Activated CD8-positive, alpha-beta T cell treated with anti-CD3 and anti-CD28 coated beads for 36 hours (primary cell): ENCODE measurements at regions not wholly inside any gene's neighbourhood (a gene's known extent, or its start where the extent isn't known, plus 50 kb on each side); places are given as distances from the start of the nearest gene placed in this dataset.
"Not testable (repeated sequence)": the region's sequence is repeated elsewhere in the genome, so short reads cannot be mapped to it uniquely, and the experiment has no call there.

Experiments used
- ATAC-seq: fragments of 200-7000 bp; cut with Tn5 transposase; one replicate; pipeline ENCODE4 v1.10.0; 2021; ENCODE audit warnings: mild to moderate bottlenecking, moderate library complexity
- CTCF ChIA-PET: fragments of 350-600 bp; sonication (Branson Sonifier 250); formaldehyde crosslinking; loops from one replicate; lab custom pipeline; 2021; ENCODE audit warnings: antibody characterized with exemption; lab: Charles Lee
- POLR2A ChIA-PET: fragments of 350-600 bp; sonication (Branson Sonifier 250); formaldehyde crosslinking; loops from one replicate; lab custom pipeline; 2021; ENCODE audit warnings: antibody characterized with exemption; lab: Charles Lee
- DNase-seq: peaks from one replicate; pipeline ENCODE4 v3.0.0-alpha.2; 2020
- H3K27ac Mint-ChIP-seq: one replicate; pipeline ENCODE4 v1.8.0; 2021; ENCODE audit warnings: mild to moderate bottlenecking, mixed read lengths
- H3K27me3 Mint-ChIP-seq: one replicate; pipeline ENCODE4 v1.8.0; 2021; ENCODE audit warnings: mixed read lengths
- H3K36me3 Mint-ChIP-seq: one replicate; pipeline ENCODE4 v1.8.0; 2021; ENCODE audit warnings: low read depth, mixed read lengths
- H3K4me1 Mint-ChIP-seq: one replicate; pipeline ENCODE4 v1.8.0; 2021; ENCODE audit warnings: low read depth, mixed read lengths
- H3K4me3 Mint-ChIP-seq: one replicate; pipeline ENCODE4 v1.8.0; 2021; ENCODE audit warnings: mild to moderate bottlenecking, moderate library complexity, mixed read lengths
- H3K9me3 Mint-ChIP-seq: one replicate; pipeline ENCODE4 v1.8.0; 2021; ENCODE audit warnings: mixed read lengths
- CTCF ChIP-seq: fragments of 200-600 bp; IDR thresholded peaks from one replicate; pipeline ENCODE4 v1.8.0; 2022; ENCODE audit warnings: antibody characterized with exemption, mild to moderate bottlenecking
- intact Hi-C: fragments of 100-400 bp; cut with micrococcal nuclease; formaldehyde crosslinking; loops from one replicate; pipeline ENCODE4 v1.10.0; 2022

- H3K9me3 Mint-ChIP-seq, H3K36me3 Mint-ChIP-seq, CTCF ChIA-PET, DNase-seq, ATAC-seq, intact Hi-C loops, H3K4me1 Mint-ChIP-seq, H3K27me3 Mint-ChIP-seq, H3K4me3 Mint-ChIP-seq, POLR2A ChIA-PET, H3K27ac Mint-ChIP-seq: not testable (repeated sequence)
These were observed 279.9 kb downstream of the PLS3 start for GRCh38 chrX:115840729-115841409.

GRCh38 chrX:115850986-115851385, 290.0 kb downstream of the PLS3 start:
- H3K4me1 Mint-ChIP-seq, DNase-seq, H3K4me3 Mint-ChIP-seq, intact Hi-C loops, H3K27ac Mint-ChIP-seq, ATAC-seq, H3K9me3 Mint-ChIP-seq, H3K27me3 Mint-ChIP-seq, H3K36me3 Mint-ChIP-seq, POLR2A ChIA-PET, CTCF ChIA-PET: not testable (repeated sequence)

- intact Hi-C loops, DNase-seq, H3K9me3 Mint-ChIP-seq, H3K4me1 Mint-ChIP-seq, H3K36me3 Mint-ChIP-seq, H3K27me3 Mint-ChIP-seq, H3K4me3 Mint-ChIP-seq, H3K27ac Mint-ChIP-seq, ATAC-seq, CTCF ChIA-PET, POLR2A ChIA-PET: not testable (repeated sequence)
These were observed 292.3 kb downstream of the PLS3 start for GRCh38 chrX:115853260-115853659.

- DNase-seq, H3K36me3 Mint-ChIP-seq, H3K27me3 Mint-ChIP-seq, ATAC-seq, intact Hi-C loops, H3K27ac Mint-ChIP-seq, CTCF ChIA-PET, POLR2A ChIA-PET, H3K9me3 Mint-ChIP-seq, H3K4me1 Mint-ChIP-seq, H3K4me3 Mint-ChIP-seq: not testable (repeated sequence)
These were observed 289.4 kb upstream of the AGTR2 start for GRCh38 chrX:115881170-115881569.

- H3K27me3 Mint-ChIP-seq, intact Hi-C loops, H3K36me3 Mint-ChIP-seq, H3K4me1 Mint-ChIP-seq, POLR2A ChIA-PET, H3K9me3 Mint-ChIP-seq, ATAC-seq, DNase-seq, H3K4me3 Mint-ChIP-seq, H3K27ac Mint-ChIP-seq, CTCF ChIA-PET: not testable (repeated sequence)
These were observed 286.4 kb upstream of the AGTR2 start for GRCh38 chrX:115884121-115884520.

- ATAC-seq, H3K9me3 Mint-ChIP-seq, H3K4me3 Mint-ChIP-seq, intact Hi-C loops, CTCF ChIA-PET, H3K4me1 Mint-ChIP-seq, POLR2A ChIA-PET, H3K27ac Mint-ChIP-seq, H3K36me3 Mint-ChIP-seq, DNase-seq, H3K27me3 Mint-ChIP-seq: not testable (repeated sequence)
These were observed 282.5 kb upstream of the AGTR2 start for GRCh38 chrX:115888041-115888440.

- H3K27me3 Mint-ChIP-seq, H3K36me3 Mint-ChIP-seq, CTCF ChIA-PET: not testable (repeated sequence)
These were observed 282.0 kb upstream of the AGTR2 start for GRCh38 chrX:115888519-115888918.

GRCh38 chrX:115889121-115889890, 281.2 kb upstream of the AGTR2 start:
- Mint-ChIP-seq H3K36me3 (no peaks in the 10 kb centered on the region), H3K4me3 (no peak overlapping the region), H3K27ac (no peak overlapping the region), H3K27me3 (no peaks in the 10 kb centered on the region), H3K9me3 (peaks cover 2% of the 10 kb centered on the region), H3K4me1 (no peaks in the 10 kb centered on the region)
- DNase-seq (no peak), ATAC-seq (no peak)
- CTCF ChIA-PET, result no interaction called here
- TF ChIP-seq CTCF, result no peak
- POLR2A ChIA-PET, result no interaction called here
- intact Hi-C loops, result no loop called here

More at GRCh38 chrX:115888519-115888918, 282.0 kb upstream of the AGTR2 start:
- H3K4me3 Mint-ChIP-seq, DNase-seq, H3K27ac Mint-ChIP-seq, H3K9me3 Mint-ChIP-seq, H3K4me1 Mint-ChIP-seq, intact Hi-C loops, ATAC-seq, POLR2A ChIA-PET: not testable (repeated sequence)
